Astrocyte of the spinal cord (primary cell): ENCODE measurements at regions not wholly inside any gene's neighbourhood (a gene's known extent, or its start where the extent isn't known, plus 50 kb on each side); places are given as distances from the start of the nearest gene placed in this dataset.
A peak's percentile ranks its signal among the peaks of the same experiment; 100 is the strongest.

ENCODE experiments used
- DNase-seq: peaks from one replicate; pipeline ENCODE4 v3.0.0; 2011; ENCODE audit warnings: low read depth, low spot score
- H3K4me3 ChIP-seq: 2 replicates; pipeline ENCODE4 v1.5.1; 2011; ENCODE audit warnings: low read depth, mild to moderate bottlenecking, low read length, moderate library complexity
- CTCF ChIP-seq: IDR thresholded peaks from 2 replicates; pipeline ENCODE4 v1.5.1; 2012; ENCODE audit warnings: low read depth, mild to moderate bottlenecking, low read length, inconsistent platforms
- in situ Hi-C: cut with HindIII; loops from 2 replicates; pipeline ENCODE4 v1.10.0; 2017; ENCODE audit warnings: low sequenced_read_pairs

- no peak for TF ChIP-seq CTCF
- H3K4me3 ChIP-seq = no peak overlapping the region
- in situ Hi-C loops = no loop called here
- DNase-seq = no peak
Observed at GRCh38 chr5:28880936-28881335, 1842.5 kb upstream of the CDH9 start.

- no peak for DNase-seq
- H3K4me3 ChIP-seq = no peak overlapping the region
- TF ChIP-seq CTCF = no peak
- in situ Hi-C loops = no loop called here
Observed at GRCh38 chr5:28877050-28877449, 1838.7 kb upstream of the CDH9 start.

- in situ Hi-C loops = no loop called here
- DNase-seq = no peak
- TF ChIP-seq CTCF = no peak
- no peak overlapping the region for H3K4me3 ChIP-seq
Observed at GRCh38 chr5:28864006-28864405, 1825.6 kb upstream of the CDH9 start.

GRCh38 chr5:28862860-28863196, 1824.4 kb upstream of the CDH9 start:
- no peak for DNase-seq
- no peak overlapping the region for H3K4me3 ChIP-seq
- in situ Hi-C loops = no loop called here
- no peak for TF ChIP-seq CTCF

- DNase-seq = no peak
Observed at GRCh38 chr5:28862137-28862859, 1823.9 kb upstream of the CDH9 start.

GRCh38 chr5:28855626-28856025, 1817.2 kb upstream of the CDH9 start:
- in situ Hi-C loops = no loop called here

More at GRCh38 chr5:28862137-28862859, 1823.9 kb upstream of the CDH9 start:
- H3K4me3 ChIP-seq = no peak overlapping the region
- no peak for TF ChIP-seq CTCF
- in situ Hi-C loops = no loop called here

More at GRCh38 chr5:28855626-28856025, 1817.2 kb upstream of the CDH9 start:
- H3K4me3 ChIP-seq = no peak overlapping the region
- no peak for TF ChIP-seq CTCF
- DNase-seq = peak; percentile 3
